HG03196 (cell line): ENCODE measurements at regions not wholly inside any gene's neighbourhood (a gene's known extent, or its start where the extent isn't known, plus 50 kb on each side); places are given as distances from the start of the nearest gene placed in this dataset.

Experiments used
- ATAC-seq: cut with Tn5 transposase; IDR thresholded peaks from one replicate; pipeline ENCODE4 v1.9.1; 2021; ENCODE audit not compliant: unreplicated experiment

DNA sequence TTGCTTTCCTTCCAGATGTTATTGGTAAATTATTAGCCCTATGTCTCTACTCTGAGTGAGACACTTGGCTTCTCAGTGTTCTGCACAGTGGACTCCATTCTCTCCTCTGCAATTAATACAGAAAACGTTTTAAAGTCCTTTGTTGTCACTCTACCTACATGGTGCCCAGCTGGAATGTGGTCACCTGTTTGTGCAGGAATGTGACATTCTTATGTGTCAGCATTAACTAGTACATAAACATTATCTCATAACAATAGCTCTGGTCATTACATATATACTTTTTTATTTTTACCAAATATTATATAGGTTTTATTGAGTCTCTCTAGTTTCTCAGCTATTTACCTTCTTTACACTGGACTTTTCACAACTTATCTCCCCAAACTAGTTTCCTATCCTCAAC, 147.0 kb upstream of the KCNMB2 start:
- no peak for ATAC-seq

DNA sequence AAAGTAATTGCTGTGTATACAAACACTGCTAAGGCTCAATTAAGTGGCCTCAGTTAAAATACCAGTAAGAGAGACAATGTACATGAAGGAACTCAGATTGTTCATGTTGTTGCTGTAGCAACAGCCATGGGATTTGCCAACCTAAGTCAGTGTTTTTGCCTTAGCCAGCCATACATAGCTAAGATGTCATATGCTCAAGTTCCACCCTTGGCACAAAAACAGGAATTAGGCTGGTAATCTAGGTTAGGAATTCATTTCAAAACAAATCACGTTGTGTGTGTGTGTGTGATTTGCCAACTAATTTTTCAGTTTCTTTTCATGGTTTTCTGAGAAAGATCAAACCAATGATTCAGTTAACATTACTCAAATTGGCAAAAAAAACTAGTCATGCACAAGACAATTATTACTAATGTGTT, 143.7 kb upstream of the KCNMB2 start:
- no peak for ATAC-seq

DNA sequence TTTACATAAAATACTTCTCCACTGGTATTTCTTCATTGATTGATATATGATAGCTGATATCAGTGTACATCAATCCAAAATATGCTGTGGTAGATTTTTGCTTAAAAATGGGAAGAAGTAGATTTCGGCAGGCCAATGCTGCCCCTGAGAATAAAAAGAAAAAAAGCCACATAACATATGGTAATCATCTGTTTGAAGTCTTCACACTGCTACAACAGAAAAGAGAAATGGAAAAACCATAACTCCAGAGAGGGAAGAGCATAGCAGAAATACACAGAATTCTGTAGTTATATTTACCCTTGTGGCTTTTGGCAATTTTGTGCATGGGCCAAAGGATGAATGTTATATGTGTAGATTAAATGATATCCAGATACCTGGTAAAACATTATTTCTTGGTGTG, 143.1 kb upstream of the KCNMB2 start:
- no peak for ATAC-seq

DNA sequence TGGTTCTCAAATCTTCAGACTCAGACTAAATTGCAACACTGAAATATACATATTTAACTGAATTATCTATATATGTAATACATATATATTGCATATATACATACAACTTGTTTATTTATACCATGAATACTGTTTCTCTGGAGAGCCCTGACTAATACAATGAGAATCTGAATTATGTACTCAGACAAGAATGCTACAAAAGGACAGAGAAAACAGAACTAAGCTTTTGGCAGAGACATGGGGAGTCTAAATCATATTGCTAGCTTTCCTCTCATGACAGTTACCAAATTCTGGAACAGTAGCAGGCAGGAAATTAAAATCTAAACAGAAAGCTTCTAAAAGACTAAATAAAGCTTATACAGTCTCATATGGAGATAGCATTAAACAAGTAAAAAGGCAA, 142.4 kb upstream of the KCNMB2 start:
- ATAC-seq, result no peak

DNA sequence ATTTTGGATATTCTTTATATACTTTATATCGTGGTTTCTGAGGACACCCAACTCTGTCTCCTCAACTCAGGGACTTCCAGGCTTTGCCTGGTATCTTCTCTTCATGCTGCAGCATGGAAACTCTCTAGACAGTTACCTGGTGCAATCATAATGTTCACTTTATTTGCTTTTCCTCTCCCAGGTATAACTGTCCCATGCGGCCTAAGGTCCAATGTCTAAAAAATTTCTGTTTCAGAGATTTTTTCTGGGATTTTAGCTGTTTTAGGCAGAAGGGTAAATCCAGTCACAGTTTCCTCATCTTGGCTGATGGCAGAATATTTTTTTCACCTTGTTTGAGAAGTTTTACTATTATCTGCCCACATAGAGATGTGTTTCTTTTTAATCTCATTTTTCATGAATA, 139.9 kb upstream of the KCNMB2 start:
- ATAC-seq, result no peak

DNA sequence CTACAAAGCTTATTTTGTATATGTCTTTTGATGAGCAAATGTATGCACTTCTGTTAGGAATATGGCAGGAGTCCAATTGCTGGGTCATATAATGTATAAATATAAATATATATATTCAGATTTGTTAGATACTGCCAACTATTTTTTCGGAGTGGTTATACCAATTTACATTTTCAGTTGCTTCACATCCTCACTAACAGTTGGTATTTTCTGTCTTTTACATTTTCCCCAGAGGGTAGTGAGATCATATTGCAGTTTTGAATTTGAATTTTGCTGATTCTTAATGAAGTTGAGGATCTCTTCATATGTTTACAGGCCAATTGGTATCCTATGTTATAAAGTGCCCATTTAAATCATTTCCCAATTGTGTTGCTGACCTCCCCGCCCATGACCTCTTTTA, 139.0 kb upstream of the KCNMB2 start:
- no peak for ATAC-seq

DNA sequence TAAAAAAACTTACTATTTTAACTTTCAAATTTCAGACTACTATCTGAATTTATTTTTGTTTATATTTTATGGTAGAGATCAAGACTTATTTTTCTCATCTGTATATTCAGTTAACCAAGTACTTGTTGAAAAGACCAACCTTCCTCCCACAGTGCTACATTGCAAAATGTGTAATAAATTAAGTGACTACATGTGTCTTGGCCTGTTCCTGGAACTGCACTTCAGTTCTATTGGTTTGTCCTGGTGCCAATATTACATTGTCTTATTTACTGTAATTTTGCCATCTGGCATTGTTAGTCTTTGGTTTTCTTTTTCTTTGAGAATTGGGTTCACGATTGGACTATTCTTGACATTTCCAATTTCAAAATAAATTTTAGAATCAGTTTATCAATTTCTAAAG, 138.4 kb upstream of the KCNMB2 start:
- no peak for ATAC-seq

DNA sequence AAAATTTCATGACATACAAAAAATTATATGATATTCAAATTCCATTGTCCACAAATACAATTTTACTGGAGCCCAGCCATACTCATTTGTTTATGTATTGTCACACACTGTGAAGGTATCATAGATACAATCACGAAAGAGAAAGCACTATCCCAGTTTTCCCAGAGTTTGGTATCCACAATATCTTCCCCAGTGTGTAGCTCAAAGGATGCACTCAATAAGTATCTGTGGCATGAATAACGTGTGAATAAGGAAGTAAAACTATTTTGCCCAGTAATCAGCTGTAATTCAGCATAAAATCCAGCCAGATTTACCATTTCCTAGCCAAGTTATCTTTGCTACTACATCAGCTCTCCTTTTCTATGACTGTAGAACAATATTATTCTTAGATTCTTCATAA, 131.3 kb upstream of the KCNMB2 start:
- ATAC-seq, result no peak

DNA sequence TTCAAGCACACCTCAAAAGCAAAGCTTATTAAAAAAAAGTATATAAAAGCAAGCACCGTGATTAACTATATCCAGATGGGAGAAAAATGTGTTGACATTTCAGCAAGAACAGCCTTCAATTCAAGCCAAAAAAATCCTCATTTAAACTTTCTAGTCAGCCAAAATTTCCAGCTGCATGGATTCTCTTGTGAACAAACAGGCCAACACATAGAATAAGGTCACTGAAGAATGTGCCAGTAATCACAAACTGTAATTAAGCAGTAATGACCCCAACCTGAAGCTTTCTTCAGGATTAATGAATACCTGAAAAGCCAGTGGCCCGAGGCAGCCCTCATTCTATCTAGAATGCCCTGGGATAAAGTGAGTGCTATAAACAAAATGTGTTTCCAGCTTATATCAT, 130.7 kb upstream of the KCNMB2 start:
- no peak for ATAC-seq

DNA sequence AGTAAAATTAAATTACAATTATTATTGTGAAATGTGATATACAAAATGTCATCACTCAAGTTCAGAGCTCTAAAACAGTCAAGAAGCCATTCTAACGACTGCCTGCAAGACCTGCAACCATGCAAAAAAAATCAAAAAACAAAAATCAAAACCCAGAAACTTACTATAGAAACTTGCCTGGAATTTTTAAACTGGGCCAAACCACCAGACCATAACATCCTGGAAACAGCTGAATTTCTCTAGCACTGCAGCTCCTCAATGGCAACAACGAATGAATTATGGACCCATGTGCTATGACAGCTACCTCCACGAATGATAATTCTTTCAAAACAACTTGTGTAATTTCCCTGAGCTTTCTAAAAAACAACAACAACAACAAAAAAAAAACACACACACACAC, 130.0 kb upstream of the KCNMB2 start:
- ATAC-seq, result no peak

DNA sequence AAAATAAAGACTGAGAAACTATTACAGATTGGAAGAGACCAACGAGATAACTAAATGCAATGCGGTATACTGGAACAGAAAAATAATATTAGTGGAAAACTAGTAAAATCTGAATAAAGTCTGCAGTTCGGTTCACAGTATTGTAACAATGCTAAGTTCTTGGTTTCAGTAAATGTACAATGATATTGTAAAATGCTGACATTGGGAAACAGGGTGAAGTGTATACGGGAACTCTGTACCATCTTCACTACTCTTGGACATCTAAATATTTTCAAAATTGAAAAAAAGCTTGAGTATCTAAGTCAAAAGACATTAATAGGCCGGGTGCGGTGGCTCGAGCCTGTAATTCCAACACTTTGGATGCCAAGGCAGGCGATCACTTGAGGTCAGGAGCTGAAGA, 120.9 kb upstream of the KCNMB2 start:
- ATAC-seq, result no peak

DNA sequence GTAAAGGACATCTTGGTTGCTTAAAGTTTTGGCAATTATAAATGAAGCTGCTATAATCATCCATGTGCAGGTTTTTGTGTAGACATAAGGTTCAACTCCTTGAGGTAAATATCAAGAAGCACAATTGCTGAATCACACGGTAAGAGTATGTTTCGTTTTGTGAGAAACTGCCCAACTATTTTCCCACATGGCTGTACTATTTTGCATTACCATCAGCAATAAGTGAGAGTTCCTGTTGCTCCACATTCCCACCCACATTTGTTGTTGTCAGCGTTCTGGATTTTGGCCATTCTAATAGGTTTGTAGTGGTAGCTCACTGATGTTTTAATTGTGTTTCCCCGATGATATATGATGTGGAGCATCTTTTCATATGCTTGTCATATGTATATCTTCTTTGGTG, 118.5 kb upstream of the KCNMB2 start:
- no peak for ATAC-seq

DNA sequence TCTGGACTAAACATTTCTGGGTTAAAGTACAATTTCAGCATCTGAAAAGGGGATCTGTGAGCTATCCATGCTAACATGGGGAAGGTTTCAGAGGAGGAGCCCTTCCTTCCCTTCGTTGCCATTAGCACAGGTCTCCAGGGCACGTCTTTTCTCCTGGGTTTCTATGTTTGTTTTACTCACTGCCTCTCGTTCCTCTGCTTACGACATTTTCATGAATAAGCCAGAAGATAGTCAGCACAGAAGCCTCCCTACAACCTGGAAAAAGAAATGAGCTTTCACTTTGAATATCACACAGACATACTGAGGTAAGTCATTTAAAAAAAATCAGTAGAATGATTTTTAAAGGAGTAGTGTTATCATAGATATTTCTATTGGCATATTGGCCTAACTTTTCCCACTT, 117.2 kb upstream of the KCNMB2 start:
- no peak for ATAC-seq

DNA sequence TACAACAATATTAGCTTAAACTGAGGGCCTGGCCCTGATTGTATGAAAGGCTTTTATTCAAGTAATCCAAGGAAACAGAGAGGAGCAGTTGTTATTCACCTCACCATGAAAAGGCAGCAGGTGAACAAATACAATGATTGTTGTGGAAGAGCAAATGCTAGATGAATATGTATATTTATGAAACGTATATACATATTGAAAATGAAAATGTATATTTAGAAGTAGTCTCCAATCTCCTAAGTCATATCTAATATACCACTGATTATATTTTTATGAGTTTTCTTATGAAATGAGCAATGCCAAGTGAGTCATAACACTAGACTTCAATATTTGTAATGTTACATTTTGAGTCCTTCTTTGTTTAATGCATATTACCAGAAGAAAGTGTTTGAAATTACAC, 116.2 kb upstream of the KCNMB2 start:
- ATAC-seq, result no peak

DNA sequence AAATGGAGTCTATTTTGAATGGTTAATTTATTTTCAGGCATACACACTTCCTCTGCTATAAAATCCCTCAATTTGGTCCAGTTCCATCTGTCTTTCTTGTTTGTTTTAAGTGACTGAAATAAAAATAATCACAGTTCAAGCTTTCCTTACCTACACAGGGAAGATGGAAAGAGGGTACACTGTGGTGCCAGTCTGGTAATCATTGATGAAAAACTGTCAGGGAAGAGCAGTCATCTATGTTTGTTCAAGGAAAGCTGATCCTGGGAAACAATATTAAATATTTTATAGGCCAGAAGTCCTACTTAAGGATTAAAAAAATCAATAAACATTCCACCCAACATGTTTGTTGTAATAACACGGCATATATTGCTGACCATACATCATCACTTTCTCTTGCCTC, 115.2 kb upstream of the KCNMB2 start:
- no peak for ATAC-seq

DNA sequence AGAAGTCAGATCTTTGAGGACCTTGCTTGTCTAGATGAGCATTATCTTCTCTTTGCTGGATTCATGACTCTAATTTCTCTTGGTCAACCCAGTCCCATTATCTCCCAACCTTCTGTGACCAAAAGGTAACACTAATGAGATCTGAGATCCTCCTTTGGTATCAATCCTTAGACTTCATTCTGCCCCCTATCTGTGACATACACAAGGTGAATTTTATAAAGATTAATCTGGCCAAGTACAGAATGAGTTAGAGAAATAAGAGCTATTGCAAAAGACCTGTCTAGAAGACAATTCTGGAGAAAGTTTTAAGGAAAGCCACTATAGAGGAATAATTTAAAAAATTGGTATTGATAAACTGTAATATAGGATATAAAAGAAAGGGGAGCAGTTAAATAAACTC, 113.8 kb upstream of the KCNMB2 start:
- no peak for ATAC-seq

DNA sequence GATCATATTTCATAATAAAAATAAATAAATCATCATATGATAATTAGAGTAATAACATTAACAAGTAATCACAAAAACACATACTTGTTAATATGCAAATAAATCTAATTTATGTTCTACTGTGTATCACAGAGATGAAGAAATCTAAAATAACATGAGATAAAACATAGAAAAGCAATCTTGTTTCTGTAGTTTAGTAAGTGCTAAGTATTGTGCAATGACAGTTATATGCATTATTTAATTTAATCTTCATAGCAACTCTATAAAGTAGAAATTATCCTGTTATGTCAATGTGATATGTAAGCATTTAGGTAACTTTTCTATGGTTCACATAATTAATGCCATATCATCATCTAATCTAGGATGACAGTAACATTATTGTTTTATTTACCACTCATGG, 108.2 kb upstream of the KCNMB2 start:
- ATAC-seq, result no peak

DNA sequence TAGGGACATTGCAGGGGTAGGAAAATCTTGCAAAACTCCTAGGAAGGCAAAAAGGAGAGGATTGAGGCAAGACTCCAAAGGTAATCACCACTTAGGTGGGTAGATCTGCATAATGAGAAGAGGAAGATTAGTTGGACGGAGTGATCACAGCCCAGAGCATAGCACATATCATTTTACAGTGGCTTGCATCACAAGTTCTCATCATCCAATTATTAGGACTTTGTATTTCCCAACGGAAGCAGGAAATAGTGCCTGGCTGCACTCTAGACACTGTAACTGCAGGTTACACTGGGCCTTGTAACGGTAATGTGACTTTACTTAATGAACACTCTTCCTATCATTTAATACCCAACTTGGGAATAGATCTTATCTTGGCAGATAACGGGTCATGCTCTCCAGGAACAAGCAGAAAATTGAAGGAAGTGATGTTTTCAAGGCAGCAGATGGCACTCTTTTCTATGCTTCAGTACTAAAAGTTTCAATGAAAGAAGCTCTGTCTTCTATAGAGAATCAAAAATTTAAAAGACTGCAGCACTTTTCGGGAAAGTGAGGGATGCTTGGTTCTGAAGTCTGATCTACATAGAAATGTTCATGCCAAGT, 101.9 kb upstream of the KCNMB2 start:
- ATAC-seq, result no peak

DNA sequence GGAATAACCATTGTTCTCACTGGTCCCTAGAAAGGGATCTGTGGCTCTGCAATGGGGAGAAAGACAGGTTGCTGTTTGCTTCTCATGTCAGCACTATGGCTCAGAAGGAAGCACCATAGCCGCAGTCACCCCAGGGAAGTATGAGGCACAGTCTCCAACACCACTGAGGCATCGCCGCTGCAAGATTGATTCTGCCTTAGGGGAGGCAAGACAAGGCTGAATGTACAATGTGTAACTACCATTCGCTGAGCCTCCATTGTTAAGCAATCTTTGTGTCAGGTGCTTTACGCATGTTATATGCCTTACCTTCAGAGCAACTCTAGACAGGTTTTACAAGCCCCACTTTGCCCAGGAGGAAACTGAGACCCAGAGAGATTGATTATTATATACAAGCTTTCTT, 100.7 kb upstream of the KCNMB2 start:
- ATAC-seq, result no peak

DNA sequence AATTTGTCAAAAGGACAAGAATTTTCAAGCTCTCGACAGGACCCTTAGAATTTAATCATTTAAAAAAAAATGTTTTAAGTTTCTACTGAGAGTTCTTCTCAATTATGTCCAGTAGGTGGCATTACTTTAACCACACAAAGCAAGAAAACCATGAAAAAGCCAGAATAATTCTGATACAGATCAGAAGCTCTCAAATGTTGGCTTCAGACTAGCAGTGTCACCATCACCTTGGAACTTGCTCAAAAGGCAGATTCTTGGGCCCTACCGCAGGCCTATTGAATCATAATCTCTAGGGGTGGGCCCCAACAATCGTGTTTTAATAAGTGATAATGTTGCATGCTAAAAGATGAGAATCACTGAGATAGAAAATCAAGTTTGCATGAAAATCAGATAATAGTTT, 99.5 kb upstream of the KCNMB2 start:
- ATAC-seq, result no peak

DNA sequence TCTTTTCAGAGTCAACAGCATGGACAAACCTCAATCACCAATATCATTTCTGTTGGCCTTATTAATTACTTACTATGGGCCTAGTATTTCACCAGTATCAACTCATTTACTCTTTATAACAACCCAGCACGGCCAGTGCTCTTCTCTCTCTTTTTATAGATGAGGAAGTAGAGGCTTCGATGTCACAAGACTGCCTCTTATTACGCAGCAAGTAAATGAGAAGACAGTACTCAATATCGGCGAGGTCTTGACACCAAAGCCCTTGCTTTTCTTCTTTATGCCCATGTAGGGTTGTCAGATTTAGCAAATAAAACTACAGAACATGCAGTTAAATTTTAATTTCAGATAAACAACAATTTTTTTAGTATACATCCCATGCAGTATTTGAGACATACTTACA, 99.0 kb upstream of the KCNMB2 start:
- no peak for ATAC-seq

DNA sequence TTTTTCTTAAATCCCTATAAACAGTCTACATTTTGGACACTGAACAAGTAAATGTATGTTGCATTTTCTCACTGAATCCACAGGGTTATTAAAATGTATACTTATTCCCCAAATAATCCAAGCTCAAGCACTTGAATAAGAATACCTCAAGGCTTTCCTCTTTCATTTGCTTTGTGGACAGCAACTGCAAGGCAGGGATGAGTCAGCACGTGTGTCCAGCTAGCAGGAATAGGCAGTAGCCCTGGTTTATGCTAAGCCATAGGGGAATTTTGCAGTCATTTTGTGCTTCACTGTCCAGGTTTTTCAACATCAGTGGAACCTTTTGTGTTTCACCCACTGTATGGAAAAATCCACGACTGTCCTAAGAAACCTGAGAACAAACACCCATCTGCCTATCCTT, 96.7 kb upstream of the KCNMB2 start:
- ATAC-seq, result no peak

DNA sequence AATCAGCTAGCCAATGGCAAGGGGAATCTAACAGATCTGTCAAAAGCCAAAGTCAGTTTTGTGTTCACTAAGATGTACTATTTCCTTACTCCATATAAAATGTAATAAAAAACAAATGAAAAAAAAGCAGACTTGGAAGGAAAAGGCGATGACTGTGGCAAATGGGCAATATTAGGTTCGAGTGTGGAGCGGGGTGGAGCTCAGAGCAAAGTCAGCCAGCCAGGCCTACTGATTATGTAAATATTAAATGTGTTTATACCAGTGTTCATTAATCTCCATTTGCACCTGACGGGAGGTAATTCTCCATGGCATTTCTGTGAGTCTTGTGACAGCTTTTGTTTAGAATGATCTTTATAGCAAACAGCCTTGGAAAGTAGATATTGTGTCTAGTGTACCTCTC, 96.2 kb upstream of the KCNMB2 start:
- no peak for ATAC-seq

DNA sequence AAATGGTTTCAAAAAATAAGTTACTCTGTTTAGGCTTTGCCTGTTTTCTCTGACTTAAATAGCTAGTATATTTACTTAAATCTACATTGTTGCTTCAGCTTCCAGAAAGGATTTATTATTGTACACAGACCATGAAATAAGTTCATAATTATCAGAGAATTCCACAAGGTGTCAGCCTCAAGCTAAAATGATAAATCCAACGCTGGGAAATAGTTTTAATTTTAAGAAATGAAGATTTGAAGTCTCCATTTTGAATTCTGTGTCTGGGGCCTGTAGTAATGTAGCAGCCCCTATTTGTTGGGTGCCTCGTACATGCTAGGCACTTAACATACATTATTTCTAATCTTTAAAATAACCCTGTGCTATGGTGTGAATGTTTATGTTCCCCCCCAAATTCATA, 92.6 kb upstream of the KCNMB2 start:
- no peak for ATAC-seq
